SH-SY5Y (cell line): ENCODE measurements at regions not wholly inside any gene's neighbourhood (a gene's known extent, or its start where the extent isn't known, plus 50 kb on each side); places are given as distances from the start of the nearest gene placed in this dataset.

Source experiments
- GATA2 ChIP-seq: IDR thresholded peaks from 2 replicates; pipeline ENCODE4 v1.6.1; 2011; ENCODE audit warnings: mild to moderate bottlenecking, low read depth, low read length
- GATA3 ChIP-seq: IDR thresholded peaks from 2 replicates; pipeline ENCODE4 v1.6.1; 2011; ENCODE audit warnings: low read depth, mild to moderate bottlenecking, low read length, moderate library complexity

DNA sequence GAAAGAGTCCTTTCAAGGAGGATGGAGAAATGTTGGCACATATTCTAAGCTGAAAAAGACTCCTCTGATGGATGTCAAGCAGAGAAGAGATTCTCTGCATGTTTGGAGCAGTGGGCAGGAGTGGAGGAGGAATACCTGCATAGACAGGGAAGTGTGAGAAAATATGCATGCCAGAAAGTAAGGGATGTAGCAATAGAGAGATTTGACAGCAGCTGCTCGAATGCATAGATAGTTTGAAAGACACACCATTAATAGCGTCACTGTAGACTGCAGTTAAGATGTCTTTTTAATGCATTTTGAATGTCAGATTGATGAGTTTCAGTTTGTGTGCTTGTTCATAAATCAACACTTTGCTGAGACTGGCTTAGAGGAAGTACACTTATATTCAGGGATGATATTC is 169.9 kb upstream of the POT1 start:
- TF ChIP-seq GATA2 (no peak), GATA3 (no peak)
